GM19328 (cell line): ENCODE measurements at regions not wholly inside any gene's neighbourhood (a gene's known extent, or its start where the extent isn't known, plus 50 kb on each side); places are given as distances from the start of the nearest gene placed in this dataset.
"Not testable (repeated sequence)": the region's sequence is repeated elsewhere in the genome, so short reads cannot be mapped to it uniquely, and the experiment has no call there.

ENCODE experiments used
- ATAC-seq: cut with Tn5 transposase; IDR thresholded peaks from one replicate; pipeline ENCODE4 v1.9.1; 2021; ENCODE audit warnings: mild to moderate bottlenecking, moderate library complexity; ENCODE audit not compliant: unreplicated experiment

DNA sequence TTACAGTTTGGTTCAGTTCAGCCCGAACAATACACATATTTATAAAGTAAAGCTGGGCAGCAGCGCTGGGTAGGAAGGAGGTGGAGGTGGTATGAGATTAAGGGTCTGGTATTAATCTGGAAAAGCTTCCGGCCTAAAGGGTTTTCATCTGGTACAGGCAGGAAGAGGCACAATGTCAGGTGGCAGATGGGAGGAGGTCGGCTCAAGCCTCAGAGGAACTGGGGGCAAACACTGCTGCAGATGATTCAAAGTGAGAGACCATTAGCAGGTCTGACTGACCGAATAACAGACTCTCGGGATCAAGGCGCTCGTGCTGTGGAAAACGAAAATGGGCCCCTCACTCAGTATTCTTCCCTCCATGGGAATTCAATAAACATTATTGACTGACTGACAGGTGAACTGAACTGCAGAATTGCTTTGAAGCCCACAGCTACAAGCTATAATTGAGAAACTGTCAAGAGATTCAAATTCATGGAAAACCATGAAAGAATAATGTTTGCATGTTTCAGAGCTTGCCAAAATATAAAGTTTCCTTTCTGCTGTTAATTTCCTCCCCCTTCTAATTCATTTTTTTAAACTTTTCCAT is 75.3 kb downstream of the TMEM167A start:
- no peak for ATAC-seq

- ATAC-seq = no peak
These were observed 76.3 kb downstream of the TMEM167A start for GRCh38 chr5:83000922-83001321.

GRCh38 chr5:83000428-83000827 is 76.8 kb downstream of the TMEM167A start:
- no peak for ATAC-seq

- ATAC-seq = no peak
These were observed 83.8 kb downstream of the TMEM167A start for GRCh38 chr5:82993416-82993815.

GRCh38 chr5:82992646-82993045 is 84.5 kb downstream of the TMEM167A start:
- no peak for ATAC-seq

DNA sequence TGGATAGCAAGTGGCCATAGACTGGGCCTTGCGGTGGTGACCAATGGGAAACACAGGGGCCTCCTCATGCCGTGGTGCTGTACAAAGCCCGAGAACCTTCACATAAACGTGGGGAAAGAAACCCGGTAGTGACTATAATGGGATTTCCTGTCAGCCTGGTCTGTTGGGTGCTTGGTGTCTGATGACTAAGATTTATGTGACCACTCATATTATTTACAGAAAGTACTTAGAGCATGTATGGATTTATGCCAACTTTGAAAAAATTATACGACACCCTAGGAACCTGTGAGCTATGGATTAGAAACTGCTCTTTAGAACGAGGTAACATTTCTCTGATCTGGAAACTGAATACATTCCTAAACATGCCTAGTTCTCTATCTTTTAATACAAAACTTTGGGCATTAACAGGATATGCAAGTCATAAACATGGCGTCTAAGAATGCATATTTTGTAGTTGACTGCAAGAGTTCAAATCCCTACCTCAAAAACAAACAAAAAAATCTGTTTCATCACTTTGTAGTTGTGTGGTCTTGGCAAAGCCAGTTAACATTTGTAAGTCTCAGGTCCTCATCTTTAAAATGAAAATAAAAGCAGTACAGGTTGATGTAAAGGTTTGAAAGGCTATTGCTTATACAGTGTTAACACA is 85.4 kb downstream of the TMEM167A start:
- ATAC-seq = no peak

- no peak for ATAC-seq
These were observed 86.1 kb downstream of the TMEM167A start for GRCh38 chr5:82991059-82991458.

GRCh38 chr5:82987188-82987587 is 90.0 kb downstream of the TMEM167A start:
- ATAC-seq = no peak

GRCh38 chr5:82986404-82986803 is 90.8 kb downstream of the TMEM167A start:
- ATAC-seq = no peak

DNA sequence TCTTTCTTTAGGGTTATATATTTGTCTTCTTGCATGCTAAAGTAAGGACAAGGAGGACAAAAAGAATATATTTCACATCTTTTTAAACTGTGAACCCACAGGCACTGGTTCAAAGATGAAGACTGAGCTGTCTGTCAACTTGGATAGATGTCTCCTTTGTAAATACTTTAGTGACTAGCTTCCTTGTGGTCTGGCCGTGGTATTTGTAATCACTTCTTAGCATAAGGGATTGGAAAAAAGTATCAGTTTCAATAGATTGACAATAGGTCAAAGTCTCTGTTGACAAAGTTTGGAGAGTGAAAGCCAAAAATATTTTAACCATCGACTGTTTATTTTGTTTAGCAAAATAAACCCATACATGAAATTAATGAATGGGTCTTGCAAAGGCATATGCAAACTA is 91.4 kb downstream of the TMEM167A start:
- no peak for ATAC-seq

DNA sequence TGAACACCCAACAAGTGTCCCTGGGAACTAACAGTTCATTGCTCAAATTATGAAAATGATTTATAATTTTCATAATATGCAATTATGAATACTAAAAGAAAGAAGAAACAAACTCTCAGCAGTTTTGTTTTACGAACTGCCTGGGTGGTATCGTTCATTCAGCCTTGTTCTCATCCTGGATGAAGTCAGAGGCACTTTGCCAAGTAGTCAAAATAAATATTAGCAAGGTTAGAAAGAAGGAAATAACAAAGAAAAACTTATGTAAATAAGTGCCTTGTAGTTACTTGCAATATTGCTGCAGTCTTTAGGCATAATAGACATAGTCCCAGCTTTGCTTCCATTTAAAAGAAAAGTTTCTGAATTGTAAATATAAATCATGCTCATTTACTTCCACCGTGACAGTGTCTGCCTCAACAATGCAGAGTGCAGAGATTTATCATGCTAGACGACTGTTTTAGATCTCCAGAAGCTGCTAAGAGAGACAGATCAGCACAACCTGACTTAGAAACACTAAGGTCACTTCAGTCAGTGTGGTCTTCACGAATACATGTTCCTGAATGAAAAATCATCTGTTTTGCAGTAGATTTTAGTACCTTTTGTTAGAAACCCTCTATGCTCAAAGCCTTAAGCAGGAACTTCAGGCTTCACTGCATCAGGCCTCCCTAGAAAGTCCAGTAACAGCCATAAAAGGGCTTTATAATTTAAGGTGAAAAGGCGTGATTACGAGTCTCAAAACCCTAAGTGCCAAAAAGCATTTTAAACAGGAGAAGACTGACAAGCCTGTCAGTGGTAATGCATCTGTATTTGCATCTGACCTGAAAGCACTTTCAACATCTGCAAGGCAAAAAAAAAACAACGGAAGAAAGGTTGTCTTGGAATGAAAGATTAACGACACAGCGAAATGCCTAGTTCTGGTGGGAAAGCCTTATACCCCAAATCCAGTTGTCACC is 92.1 kb downstream of the TMEM167A start:
- no peak for ATAC-seq

DNA sequence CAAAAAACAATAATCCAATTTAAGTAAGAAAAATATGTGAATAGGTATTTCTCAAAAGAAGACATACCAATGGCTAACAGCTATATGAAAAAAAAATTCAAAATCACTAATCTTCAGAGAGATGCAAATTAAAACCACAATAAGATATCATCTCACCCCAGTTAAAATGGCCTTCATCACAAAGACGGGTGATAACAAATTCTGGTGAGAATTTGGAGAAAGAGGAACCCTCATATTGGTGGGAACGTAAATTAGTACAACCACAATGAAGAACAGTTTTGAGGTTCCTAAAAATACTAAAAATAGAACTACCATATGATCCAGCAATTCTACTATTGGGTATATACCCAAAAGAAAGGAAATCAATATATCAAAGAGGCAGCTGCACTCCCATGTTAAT is 94.3 kb downstream of the TMEM167A start:
- ATAC-seq = no peak

DNA sequence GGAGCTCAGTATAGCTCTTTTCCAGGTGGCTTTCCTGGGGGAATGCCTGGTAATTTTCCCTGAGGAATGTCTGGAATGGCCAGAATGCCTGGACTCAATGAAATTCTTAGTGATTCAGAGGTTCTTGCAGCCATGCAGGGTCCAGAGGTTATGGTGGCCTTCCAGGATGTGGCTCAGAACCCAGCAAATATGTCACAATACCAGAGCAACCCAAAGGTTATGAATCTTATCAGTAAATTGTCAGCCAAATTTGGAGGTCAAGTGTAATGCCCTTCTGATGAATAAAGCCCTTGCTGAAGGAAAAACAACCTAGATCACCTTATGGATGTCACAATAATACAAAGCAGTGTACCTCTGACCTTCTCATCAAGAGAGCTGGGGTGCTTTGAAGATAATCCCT is 100.3 kb downstream of the TMEM167A start:
- not testable (repeated sequence) for ATAC-seq

GRCh38 chr5:82975812-82976211 is 101.4 kb downstream of the TMEM167A start:
- ATAC-seq = no peak

DNA sequence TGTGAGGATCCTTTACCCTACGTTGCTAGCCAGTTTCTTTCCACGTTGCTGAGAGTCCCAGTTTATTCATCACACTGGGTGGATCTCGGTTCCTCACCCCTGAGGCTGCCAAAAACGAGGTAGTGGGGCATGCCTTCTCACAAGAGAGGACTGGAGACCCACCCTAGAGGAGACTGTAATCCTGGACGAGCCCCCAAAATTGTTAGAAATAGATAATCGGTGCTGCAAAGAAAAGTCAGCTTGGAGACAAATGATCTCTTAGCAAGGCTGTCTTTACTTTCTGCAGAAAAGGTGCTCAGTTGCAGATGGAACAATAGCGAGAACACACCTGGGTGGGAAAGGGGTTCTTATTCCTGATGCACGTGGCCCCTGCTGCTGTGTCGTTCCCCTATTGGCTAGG is 101.8 kb downstream of the TMEM167A start:
- no peak for ATAC-seq

DNA sequence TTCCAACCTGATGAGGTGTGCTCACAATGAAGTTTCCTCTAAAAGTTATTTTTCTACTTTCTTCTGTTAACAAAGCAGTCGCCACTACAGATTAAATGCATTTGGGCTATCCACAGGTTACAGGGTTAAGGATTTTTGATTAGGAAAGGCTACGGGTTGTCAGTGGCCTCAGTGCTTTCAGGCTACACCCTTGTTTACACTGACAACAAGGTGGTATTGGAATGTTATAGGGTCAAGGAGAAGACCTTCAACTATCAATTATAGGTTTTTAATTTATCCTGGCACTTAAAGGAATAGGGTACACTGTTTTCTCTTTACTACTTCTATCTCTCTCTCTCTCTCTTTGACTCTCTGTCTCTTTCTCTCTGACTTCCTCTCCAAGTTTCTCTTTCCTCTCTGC is 102.8 kb downstream of the TMEM167A start:
- not testable (repeated sequence) for ATAC-seq

- no peak for ATAC-seq
These were observed 105.3 kb downstream of the TMEM167A start for GRCh38 chr5:82971901-82972300.

DNA sequence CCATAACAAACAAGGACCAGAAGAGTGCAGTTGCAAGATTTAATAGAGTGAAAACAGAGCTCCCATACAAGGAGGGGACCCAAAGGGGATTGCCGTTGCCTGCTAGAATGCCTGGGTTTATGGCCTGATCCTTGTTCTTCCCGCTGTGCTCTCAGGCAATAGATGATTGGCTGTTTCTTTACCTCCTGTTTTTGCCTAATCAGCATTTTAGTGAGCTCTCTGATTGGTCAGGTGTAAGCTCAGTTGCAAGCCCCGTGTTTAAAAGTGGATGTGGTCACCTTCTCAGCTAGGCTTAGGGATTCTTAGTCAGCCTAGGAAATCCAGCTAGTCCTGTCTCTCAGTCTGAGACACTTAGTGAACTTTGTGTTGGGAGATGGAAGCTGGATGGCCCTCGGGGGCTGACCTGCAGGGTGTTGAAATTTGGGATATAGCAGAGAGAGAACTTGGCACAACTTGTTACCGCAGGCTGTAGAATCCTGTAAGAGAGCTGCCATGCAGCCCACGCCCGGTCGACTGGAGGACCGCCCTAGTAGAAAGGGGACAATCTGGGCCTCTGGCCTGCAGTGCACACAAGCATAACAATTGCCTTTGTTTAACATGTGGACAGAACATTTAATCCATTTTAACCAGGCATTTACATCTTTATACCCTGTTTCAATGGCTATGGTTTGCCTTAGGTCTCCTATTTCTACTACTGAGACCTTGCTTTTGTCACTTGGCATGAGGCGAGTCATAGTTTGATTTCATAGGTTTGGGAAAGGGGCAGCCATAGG is 106.0 kb downstream of the TMEM167A start:
- not testable (repeated sequence) for ATAC-seq

GRCh38 chr5:82969221-82969976 is 107.8 kb downstream of the TMEM167A start:
- ATAC-seq = not testable (repeated sequence)

- ATAC-seq = no peak
These were observed 110.1 kb downstream of the TMEM167A start for GRCh38 chr5:82967072-82967471.
